HG02970 (cell line): ENCODE measurements at regions not wholly inside any gene's neighbourhood (a gene's known extent, or its start where the extent isn't known, plus 50 kb on each side); places are given as distances from the start of the nearest gene placed in this dataset.

Source experiments
- ATAC-seq: cut with Tn5 transposase; IDR thresholded peaks from one replicate; pipeline ENCODE4 v1.9.1; 2021; ENCODE audit warnings: mild to moderate bottlenecking, moderate library complexity, moderate number of reproducible peaks; ENCODE audit not compliant: unreplicated experiment, low FRiP score

- no peak for ATAC-seq
Measured at GRCh38 chr5:17882760-17883488, 248.7 kb downstream of the TAF11L14 start.

GRCh38 chr5:17888155-17888554, 253.9 kb downstream of the TAF11L14 start:
- no peak for ATAC-seq

GRCh38 chr5:17890501-17890900, 256.2 kb downstream of the TAF11L14 start:
- ATAC-seq, result no peak

- ATAC-seq, result no peak
Measured at GRCh38 chr5:17891881-17892280, 257.6 kb downstream of the TAF11L14 start.

GRCh38 chr5:17893026-17893635, 258.9 kb downstream of the TAF11L14 start:
- no peak for ATAC-seq

- no peak for ATAC-seq
Measured at GRCh38 chr5:17895288-17896033, 261.2 kb downstream of the TAF11L14 start.

DNA sequence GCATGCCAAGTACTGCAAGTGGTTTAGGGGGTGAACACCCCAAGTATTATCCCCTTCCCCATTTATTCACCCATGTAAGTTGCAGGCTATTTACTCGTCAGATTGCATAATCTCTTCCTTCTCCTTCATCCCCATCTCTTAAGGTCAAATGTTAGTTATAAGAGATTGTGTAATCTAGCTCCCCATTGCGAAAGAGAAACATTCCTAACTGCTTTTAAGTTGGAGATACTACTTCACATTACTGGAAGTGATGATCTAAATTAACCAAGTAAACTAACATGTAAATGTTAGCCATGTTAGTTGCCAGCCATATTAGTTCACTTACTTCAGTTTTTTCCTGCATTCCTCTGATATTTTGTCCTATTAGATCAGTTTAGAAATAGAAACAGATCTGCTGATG, 262.3 kb downstream of the TAF11L14 start:
- no peak for ATAC-seq

DNA sequence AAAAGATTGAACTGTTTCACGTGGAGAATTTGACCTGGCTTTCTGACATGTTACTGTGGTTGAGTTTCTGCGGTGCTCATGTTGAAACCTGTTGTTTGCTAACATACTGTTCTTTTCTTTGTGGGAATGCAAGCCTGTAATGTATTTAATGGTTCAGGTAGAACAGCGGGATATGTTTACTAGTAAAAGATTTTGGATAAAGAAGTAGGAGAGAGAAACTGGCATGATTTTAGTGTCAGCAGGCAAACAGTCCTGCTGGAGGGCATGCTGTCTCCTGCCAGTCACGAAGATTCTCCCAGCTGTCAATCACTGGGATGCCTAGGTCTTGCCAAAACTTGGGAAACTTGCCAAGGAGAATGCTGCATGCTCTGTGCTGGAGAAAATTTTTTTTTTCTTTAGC, 263.5 kb downstream of the TAF11L14 start:
- no peak for ATAC-seq

- ATAC-seq, result no peak
Measured at GRCh38 chr5:17898766-17899165, 264.5 kb downstream of the TAF11L14 start.

DNA sequence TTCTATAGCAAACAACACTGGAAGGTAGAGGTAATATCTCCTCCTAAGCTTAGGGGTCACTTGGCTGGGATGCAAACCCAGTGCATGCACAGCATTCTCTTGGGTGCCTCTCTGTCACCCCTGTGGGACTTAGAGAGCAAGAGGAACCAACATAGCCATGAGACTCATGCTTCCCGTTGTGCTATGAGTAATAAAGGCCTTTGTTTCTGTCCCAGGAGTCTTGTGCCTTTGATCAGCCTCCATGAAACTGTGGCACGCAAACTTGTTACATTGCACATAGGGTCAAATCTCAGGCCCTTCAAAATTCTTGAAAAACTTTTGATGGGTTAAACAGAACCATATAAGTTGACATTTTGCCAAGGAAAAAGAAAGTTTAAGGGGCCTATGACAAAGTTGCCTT, 272.8 kb downstream of the TAF11L14 start:
- no peak for ATAC-seq

- ATAC-seq, result no peak
Measured at GRCh38 chr5:17910318-17910717, 276.1 kb downstream of the TAF11L14 start.

DNA sequence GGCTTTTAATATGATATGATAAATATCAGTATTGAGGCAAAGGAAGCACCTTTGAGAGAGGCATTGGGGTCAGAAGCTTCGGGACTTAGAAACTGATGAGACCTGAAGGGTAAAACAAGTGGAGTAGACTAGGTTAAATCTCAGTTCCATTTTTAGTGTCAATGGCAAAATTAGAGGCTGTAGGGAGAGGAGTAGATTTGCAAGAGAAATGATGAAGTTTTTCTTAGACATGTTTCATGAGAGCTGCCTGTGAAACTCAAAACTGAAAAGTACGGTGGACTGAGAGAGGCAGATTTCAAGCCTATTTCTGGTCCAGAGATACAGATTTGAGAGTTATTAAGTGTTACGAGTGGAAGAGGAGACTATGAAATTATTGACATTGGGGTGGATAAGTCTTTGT, 278.5 kb downstream of the TAF11L14 start:
- ATAC-seq, result no peak

DNA sequence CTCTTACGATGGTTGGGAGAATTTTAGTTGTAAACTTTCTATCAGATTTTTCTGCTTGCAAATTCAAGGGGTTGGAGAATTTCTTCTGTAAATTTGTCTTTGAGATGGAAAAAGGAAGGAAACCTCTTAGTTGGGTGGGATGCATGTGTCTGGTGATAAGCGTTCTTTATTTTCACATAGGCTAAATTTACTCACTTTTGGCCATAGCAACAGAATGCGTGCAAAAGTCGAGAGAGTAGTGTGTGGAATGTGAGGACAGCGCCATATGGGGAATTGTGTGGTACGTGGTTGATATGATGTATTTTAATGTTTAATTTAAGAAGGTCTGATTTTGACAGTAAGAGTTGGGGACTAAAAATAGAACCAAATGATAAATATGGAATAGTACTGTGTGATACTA, 282.2 kb downstream of the TAF11L14 start:
- ATAC-seq, result no peak

DNA sequence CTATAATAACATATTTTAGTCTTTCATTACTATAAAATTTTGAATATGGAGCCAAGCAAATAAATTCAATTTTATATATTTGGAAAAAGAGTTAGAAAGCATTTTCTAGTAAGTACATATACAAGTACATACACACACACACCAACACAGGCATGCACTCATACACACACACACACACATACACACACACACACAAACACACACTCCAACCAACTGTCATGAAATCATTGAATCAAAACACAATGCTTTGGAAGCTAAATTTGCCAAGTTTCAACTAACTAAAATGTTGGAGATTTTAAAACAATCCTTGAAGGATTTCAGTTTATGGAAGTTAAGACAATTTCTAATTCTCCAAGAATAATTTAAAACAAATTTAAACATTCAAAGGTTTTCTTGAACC, 283.2 kb downstream of the TAF11L14 start:
- no peak for ATAC-seq

DNA sequence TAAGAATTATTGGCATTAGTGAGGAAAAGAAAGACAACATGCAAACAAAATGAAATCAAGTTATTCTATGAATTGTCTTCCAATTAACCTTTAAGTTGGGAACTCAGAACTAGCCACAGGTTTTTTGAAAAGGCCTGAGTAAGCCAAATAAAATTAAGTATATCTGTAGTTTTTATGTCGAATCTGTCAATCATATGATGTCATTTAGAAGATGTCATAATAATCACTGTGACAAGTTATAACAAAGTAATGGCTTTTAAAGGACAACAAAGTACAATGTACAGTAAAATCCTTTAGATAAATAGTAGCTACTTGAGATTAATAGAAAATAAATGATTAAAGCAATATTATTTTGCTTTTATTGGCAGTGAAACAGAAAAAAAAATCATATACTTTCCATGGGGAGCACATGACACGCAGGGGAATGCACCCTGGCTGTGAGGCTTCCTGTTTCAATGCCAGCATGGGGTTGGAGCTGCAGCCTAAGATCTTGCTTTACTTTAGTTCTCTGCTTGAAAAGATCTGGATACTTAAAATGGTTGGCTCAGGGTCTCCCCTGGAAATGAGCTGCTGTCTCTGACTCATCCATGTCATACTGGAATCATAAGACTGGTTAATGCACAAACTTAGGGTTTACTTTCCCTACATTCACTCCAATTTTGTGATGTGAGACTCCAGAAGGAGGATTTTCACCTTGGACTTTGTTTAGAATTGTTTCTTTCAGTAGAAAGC, 284.3 kb downstream of the TAF11L14 start:
- ATAC-seq, result no peak

DNA sequence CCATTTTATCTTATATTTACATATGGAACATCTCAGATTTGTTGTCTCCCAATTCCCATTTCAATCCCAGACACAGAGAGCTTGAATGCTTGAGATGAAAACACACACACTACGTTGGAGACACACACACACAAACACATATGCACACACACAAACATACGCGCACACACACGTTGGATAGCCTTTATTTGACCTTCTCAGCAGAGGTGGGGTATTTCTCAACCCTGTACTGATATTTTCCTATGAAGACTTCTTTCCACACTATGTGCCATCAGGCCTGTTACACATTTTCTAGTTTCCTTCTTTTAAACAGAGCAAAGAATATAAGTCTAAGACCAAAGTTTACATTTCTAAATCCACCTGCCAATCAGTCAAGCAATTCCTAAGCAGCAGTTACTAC, 291.0 kb downstream of the TAF11L14 start:
- ATAC-seq, result no peak

- no peak for ATAC-seq
Measured at GRCh38 chr5:17928581-17928981, 294.3 kb downstream of the TAF11L14 start.

- ATAC-seq, result no peak
Measured at GRCh38 chr5:17929171-17929570, 294.9 kb downstream of the TAF11L14 start.

GRCh38 chr5:17930346-17930745, 296.1 kb downstream of the TAF11L14 start:
- ATAC-seq, result no peak

GRCh38 chr5:17944046-17944445, 309.8 kb downstream of the TAF11L14 start:
- no peak for ATAC-seq

- no peak for ATAC-seq
Measured at GRCh38 chr5:17947029-17947428, 312.8 kb downstream of the TAF11L14 start.
